GM18505 (cell line): ENCODE measurements at regions not wholly inside any gene's neighbourhood (a gene's known extent, or its start where the extent isn't known, plus 50 kb on each side); places are given as distances from the start of the nearest gene placed in this dataset.

Experiments
- ATAC-seq: cut with Tn5 transposase; IDR thresholded peaks from one replicate; pipeline ENCODE4 v1.9.1; 2021; ENCODE audit not compliant: unreplicated experiment
- POLR2A ChIP-seq: IDR thresholded peaks from 4 replicates; pipeline ENCODE4 v1.6.1; 2011; ENCODE audit warnings: borderline replicate concordance; ENCODE audit not compliant: insufficient read depth, insufficient read length; ENCODE audit errors: extremely low read depth

DNA sequence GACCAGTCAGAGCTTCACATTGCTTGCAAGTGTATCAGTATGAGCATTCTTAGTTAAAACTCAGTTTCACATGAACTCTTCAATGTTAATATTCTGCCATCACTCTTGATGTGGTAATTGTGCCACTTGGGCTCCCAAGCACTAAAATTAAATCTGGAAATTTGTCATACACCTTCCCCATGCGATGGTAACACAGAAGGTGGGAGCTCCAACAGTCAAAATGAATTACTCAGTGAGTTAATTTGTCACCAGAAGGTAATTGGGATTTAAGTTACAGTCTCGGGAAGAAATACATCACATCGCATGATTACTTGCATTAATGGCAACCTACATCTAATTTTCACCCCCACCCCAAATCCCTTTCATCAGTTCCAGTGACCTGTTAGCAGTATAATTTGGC is 376.5 kb upstream of the DAB1 start:
- ATAC-seq, result no peak

DNA sequence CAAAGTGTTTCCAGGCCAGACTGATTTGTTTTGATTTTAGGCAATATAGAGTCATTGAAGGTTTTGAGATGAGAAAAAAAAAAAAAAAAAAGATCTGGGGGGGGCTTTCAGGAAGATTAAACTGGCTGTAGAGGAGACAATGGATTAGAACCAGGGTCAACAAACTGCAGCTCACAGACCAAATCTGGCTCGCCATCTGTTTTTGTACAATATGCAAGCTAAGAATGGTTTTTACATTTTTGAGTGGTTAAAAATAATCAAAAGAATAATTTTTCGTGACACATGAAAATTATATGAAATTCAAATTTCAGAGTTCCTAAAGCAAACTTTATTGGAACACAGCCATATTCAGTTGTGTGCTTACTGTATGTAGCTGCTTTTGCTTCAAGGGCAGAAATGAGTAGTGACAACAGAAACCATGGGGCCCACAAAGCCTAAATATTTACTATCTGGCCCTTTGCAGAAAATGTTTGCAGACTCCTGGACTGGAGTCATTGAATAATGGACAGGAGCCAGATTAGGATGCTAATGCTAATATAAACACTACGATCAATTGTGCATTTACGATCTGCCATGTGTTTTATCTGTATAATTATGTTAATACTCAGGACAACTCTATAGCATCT is 375.7 kb upstream of the DAB1 start:
- no peak for TF ChIP-seq POLR2A
- no peak for ATAC-seq

More for the DNA sequence above, 376.5 kb upstream of the DAB1 start:
- TF ChIP-seq POLR2A, result no peak

DNA sequence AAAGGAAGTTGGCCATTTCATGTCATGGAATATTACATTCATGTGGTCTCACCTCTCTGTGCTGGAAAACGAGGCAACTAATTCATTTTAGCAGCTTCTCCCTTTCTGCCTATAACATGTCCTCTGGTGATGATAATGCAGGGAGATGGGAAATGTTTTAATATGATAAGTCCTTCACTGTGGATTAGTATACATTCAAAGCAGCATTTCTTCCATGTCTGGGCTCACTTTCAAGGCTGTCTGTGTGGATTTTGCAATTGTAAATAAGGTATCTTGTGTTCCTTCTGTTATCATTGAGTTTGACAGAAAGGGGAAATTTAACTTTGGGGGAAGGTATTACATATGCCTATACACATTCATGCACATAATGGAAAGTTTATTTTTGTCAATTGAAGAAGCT is 374.7 kb upstream of the DAB1 start:
- TF ChIP-seq POLR2A, result no peak
- ATAC-seq, result no peak

DNA sequence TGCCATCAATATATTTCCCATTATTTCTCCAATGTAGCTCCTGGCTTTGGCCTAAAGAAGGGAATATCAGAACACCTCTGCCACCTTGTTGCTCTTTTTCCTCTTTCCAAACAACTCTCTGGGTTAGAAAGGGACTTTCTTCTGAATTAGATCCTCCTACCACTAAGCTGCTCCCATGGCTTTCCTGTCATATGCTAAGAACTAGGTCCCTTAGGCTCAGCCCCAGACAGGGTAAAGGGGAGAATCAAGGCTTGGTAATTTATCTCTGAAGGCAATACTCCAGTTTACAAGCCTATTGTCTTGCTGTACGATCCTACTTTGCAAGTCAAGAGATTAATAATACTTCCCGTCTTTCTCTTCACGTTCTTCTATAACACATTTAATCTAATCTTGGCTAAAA is 373.2 kb upstream of the DAB1 start:
- no peak for TF ChIP-seq POLR2A
- ATAC-seq, result no peak

DNA sequence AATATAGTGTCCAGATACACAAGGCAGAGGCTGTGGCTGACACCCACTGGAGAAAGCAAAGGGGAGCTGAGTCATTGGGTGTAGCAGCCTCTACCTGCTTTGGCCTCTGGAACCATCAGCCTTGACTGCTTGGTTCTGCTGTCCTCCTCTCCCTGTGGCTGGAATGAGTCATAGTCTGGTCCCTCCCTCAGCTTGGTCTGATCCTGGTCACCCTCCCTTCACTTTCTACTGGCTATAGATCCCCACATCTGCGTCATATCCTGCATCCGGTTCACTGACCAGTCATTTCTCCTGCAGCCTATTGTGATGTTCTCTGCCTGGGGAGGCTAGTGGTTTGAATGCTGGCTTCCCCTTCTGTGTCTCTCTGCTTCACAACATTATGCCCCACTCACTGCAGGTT is 372.8 kb upstream of the DAB1 start:
- ATAC-seq, result no peak
- TF ChIP-seq POLR2A, result no peak

DNA sequence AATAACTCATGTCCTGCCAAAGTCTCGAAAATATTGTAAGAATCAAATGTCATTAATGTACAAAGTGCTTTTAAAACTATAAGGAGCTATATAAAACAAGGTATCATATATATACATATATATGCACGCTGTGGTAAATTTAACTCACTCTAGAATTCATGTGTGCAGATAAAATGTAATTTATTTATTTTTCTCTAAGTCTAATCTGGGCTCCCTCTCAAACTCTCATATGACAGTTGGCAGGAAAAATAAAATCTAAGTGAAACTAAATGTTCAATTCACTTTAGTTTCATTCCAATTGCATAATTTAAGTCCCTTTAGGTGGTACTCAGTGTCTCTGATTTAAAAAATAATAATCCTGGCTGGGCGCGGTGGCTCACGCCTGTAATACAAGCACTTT is 372.0 kb upstream of the DAB1 start:
- TF ChIP-seq POLR2A, result no peak
- no peak for ATAC-seq

DNA sequence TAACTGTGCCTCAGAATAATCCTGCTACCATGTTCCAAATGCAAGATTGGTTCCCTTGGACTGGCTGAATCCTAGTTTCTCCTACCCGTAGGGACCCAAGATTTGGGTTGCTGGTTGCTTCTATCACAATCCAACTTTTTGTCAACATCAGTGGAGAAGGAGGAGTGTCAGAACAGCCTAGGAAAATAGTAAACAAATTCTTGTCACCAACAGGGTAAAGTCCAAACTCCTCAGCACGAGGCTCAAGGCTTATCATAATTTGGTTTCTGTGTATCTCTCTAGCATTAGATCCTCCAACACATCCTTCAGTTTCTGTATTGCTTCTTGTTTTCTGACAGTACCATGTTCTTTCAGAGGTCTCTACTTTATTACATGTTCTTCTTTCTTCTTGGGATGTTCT is 370.2 kb upstream of the DAB1 start:
- no peak for TF ChIP-seq POLR2A

DNA sequence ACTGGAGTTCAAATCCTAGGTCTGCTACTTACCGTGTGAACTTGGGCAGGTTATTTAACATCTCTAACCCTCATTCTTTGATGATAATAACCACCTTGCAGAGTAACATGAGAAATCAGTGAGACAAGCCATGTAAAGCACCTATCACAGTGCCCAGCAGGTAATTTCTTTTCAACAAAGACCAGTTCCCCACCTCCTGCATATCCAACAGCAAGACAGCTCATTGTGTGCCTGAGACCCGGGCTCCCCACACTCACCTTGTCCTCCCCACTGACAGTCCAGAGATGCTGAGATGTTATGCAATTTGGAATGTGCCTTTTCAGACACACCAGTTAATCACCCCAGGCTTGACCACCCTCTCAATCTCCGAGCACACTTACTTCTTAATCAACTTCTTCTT is 367.6 kb upstream of the DAB1 start:
- no peak for ATAC-seq
- TF ChIP-seq POLR2A, result no peak

More for the DNA sequence above, 370.2 kb upstream of the DAB1 start:
- ATAC-seq, result no peak

DNA sequence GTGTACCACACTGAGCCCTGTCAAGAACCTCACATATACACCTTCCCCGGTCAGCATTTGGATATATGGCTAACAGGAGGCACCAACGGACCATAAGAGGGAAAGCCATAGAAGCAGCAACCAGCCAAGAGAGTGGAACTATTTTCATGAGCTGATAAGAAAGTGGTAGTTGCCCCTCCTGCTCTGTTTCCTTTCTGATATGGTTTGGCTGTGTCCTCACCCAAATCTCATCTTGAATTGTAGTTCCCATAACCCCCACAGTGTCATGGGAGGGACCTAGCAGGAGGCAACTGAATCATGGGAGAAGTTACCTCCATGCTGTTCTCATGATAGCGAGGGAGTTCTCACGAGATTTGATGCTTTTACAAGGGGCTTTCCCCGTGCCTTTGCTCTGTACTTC is 366.1 kb upstream of the DAB1 start:
- TF ChIP-seq POLR2A, result no peak
- no peak for ATAC-seq

DNA sequence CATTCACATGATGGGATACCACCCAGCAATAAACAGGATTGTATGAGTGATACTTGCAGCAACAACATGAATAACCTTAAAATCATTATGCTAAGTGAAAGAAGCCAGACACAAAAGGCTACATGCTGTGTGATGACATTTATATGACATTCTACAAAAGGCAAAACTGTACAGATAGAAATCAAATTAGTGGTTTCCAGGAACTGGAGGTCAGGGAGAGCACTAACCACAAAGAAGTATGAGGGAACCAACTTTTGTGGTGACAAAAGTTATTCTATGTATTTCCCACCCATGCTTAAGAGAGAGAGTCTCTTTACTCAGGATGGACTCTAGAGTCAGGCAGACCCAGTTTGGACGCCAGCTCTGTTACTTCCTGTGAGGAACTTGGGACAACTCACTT is 364.5 kb upstream of the DAB1 start:
- no peak for TF ChIP-seq POLR2A
- ATAC-seq, result no peak

DNA sequence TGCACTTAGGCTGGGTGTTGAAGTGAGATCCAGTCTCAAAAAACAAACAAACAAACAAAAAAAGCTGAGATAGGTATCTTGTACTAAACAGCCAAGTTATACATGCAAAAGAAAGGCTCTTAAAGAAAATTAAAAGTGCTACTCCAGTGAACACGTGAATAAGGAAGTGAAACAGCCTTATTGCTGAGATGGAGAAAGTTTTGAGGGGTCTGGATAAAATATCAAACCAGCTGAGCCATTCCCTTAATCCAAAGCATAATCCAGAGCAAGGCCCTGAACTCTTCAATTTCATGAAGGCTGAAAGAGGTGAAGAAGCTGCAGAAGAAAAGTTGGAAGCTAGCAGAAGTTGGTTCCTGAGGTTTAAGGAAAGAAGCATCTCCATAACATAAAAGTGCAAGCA is 360.5 kb upstream of the DAB1 start:
- TF ChIP-seq POLR2A, result no peak
- no peak for ATAC-seq

DNA sequence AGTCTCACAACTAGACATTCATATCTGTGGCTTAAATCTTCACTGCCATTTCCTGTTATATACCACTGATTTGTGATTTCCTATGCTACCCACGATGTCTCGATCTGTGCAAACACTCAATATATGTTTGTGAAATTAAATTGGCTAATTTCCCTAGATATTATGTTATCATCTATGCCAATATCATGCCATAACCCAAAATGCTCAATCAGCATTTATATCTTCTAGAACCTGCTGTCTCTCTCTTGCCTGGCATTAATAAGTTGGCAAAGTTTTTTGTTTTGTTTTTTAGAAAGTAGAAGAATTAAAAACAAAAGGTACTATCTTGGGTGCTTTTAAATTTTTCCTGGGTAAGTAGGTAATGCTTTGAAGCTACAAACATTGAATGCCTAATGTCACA is 358.5 kb upstream of the DAB1 start:
- ATAC-seq, result no peak
- no peak for TF ChIP-seq POLR2A

DNA sequence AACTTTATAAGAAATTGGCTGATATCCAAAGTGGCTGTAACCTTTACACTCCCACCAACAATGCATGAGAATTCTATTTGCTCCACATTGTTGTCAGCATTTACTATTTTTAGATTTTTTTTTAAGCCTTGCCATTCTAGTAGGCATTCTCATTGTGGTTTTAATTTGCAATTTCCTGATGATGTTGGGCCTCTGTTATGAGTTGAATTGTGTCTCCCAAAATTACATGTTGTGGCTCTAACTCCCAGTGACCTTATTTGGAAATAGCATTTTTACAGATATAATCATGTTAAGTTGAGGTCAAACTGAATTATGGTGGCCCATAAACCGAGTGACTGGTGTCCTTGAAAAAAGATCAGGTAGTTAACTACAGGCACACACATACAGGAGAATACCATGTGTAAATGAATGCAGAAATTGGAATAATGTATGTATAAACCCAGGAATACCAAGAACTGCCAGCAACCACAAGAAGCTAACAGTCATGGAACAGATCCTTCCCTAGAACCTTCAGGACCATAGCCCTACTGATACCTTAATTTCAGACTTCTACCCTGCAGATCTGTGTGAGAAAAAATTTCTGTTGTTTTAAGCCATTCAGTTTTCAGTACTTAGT is 348.8 kb upstream of the DAB1 start:
- ATAC-seq, result no peak
- no peak for TF ChIP-seq POLR2A

DNA sequence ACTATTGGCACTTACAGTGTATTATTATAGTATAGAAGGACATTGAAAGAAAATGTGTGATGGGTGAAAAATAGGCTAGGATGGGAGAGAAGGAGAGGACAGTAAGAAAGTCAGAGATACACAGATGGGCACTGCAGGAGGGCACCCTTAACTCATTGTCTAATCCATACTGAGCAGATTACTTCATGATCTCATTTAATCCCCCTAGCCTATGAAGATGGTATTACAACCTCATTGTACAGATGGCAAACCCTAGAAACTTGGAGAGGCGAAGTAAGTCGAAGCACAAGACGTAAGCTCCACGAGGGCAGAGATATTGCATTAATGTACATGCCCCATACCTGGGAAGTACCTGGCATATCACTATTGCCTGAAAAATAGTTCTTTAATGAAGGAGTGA is 346.9 kb upstream of the DAB1 start:
- TF ChIP-seq POLR2A, result no peak
- ATAC-seq, result no peak

DNA sequence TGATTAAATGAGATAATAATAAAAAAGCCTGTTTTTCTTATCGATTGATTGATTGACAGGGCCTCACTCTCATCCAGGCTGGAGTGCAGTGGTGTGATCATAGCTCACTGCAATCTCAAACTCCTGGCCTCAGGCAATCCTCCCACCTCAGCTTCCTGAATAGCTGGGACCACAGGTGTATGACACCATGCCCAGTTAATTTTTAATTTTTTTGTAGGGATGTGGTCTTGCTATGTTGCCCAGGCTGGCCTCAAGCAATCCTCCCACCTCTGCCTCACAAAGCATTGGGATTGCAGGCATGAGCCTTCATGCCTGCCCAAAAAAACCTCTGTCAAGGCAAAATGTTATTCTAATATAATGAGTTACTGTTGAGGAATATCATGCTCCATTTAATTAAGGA is 346.4 kb upstream of the DAB1 start:
- TF ChIP-seq POLR2A, result no peak
- ATAC-seq, result no peak
